ENCODE measurements at regions not wholly inside any gene's neighbourhood (a gene's known extent, or its start where the extent isn't known, plus 50 kb on each side); places are given as distances from the start of the nearest gene placed in this dataset.

GRCh38 chr4:27467351-27467750, 606.7 kb downstream of the STIM2 start:
- TF ChIP-seq POLR2A (IDR thresholded peaks at IDR 0.05) (no peak), POLR2AphosphoS5 (IDR thresholded peaks at IDR 0.05) (no peak), CTCF (IDR thresholded peaks at IDR 0.05) (no peak), EP300 (IDR thresholded peaks at IDR 0.05) (no peak)
